Activated CD4-positive, alpha-beta memory T cell treated with anti-CD3 and anti-CD28 coated beads for 36 hours (primary cell): ENCODE measurements at regions not wholly inside any gene's neighbourhood (a gene's known extent, or its start where the extent isn't known, plus 50 kb on each side); places are given as distances from the start of the nearest gene placed in this dataset.

ENCODE experiments used
- CTCF ChIA-PET: fragments of 350-600 bp; sonication (Branson Sonifier 250); formaldehyde crosslinking; loops from one replicate; lab custom pipeline; 2021; ENCODE audit warnings: antibody characterized with exemption, inconsistent platforms; lab: Charles Lee
- POLR2A ChIA-PET: fragments of 350-600 bp; sonication (Branson Sonifier 250); formaldehyde crosslinking; loops from one replicate; lab custom pipeline; 2021; ENCODE audit warnings: antibody characterized with exemption; lab: Charles Lee
- DNase-seq: peaks from one replicate; pipeline ENCODE4 v3.0.0-alpha.2; 2020
- H3K27ac Mint-ChIP-seq: one replicate; pipeline ENCODE4 v1.8.0; 2021; ENCODE audit warnings: mixed read lengths
- H3K27me3 Mint-ChIP-seq: one replicate; pipeline ENCODE4 v1.8.0; 2021; ENCODE audit warnings: mixed read lengths
- H3K36me3 Mint-ChIP-seq: one replicate; pipeline ENCODE4 v1.8.0; 2021; ENCODE audit warnings: mixed read lengths
- H3K4me1 Mint-ChIP-seq: one replicate; pipeline ENCODE4 v1.8.0; 2021; ENCODE audit warnings: low read depth, mixed read lengths
- H3K4me3 Mint-ChIP-seq: one replicate; pipeline ENCODE4 v1.8.0; 2021; ENCODE audit warnings: mild to moderate bottlenecking, mixed read lengths
- H3K9me3 Mint-ChIP-seq: one replicate; pipeline ENCODE4 v1.8.0; 2021; ENCODE audit warnings: mixed read lengths
- intact Hi-C: fragments of 100-400 bp; cut with micrococcal nuclease; formaldehyde crosslinking; loops from one replicate; pipeline ENCODE4 v1.15.1; 2023

DNA sequence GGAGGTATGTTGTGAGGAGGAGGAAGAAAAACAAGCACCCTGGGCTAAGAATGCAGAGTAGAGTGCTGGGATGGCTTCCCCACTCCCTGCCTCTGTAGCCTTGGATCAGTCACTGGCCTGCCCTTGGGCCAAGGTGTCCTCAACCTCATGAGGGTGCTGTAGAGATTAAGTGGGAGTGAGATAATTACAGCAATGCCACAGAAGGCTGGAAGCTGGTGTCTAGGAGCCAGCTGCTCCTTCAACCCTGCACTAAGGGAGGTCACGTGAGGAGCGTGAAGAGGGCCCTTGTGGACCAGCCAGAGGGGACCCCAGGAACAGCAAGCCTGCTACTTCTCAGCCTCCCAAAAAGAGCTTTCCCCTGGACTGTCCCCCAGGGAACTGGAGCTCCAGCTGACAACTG lies 95.2 kb downstream of the TTC32 start:
- ChIA-PET CTCF (no interaction called here), POLR2A (no interaction called here)
- H3K27ac Mint-ChIP-seq: no peak overlapping the region
- no peak for DNase-seq
- H3K4me3 Mint-ChIP-seq: no peak overlapping the region
- no peaks in the 10 kb centered on the region for H3K4me1 Mint-ChIP-seq
- peaks cover 3% of the 10 kb centered on the region for H3K27me3 Mint-ChIP-seq
- intact Hi-C loops: no loop called here
- no peaks in the 10 kb centered on the region for H3K36me3 Mint-ChIP-seq
- no peaks in the 10 kb centered on the region for H3K9me3 Mint-ChIP-seq

DNA sequence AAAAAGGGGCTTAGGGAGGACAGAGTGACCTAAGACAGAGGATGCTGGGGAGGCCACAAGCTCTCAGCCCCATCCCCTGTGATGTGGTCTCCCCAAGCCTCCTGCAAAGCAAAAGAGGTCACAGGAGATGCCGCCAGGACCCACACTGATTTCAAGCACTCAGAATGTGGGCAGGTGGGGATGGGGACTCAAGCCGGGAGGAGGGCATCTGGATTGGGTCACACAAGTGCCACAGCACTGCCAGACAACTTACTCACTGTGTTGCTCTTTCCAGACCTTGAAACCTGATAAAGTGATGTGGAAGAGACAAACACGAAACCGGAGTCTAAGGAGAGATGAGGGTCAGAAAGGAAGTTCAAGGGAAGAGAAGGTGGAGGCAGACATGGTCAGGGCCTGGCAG lies 95.7 kb downstream of the TTC32 start:
- no peaks in the 10 kb centered on the region for H3K36me3 Mint-ChIP-seq
- H3K4me3 Mint-ChIP-seq: no peak overlapping the region
- ChIA-PET CTCF (no interaction called here), POLR2A (no interaction called here)
- no peaks in the 10 kb centered on the region for H3K4me1 Mint-ChIP-seq
- no peaks in the 10 kb centered on the region for H3K9me3 Mint-ChIP-seq
- no peak overlapping the region for H3K27ac Mint-ChIP-seq
- H3K27me3 Mint-ChIP-seq: peaks cover 3% of the 10 kb centered on the region
- no peak for DNase-seq
- intact Hi-C loops: no loop called here

DNA sequence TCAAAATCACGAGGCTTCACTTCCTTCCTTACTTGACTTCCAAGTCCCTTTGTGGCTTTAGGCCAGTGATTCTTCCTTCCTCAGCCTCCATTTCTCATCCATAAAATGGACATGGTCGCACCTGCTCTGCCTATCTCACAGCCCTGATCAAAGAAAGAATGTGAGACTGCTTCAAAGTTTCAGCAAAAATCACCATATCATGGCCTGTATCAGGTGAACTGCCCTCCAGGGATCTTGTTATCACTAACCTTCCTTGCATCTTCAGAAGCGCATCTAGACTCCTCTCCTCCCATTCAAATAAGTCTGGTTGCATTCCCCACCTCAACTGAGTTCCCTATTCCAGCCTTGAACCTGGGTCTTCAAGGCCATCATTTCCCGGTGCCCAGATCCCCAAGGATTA lies 96.5 kb downstream of the TTC32 start:
- POLR2A ChIA-PET: no interaction called here
- intact Hi-C loops: no loop called here
- Mint-ChIP-seq H3K4me3 (no peak overlapping the region), H3K4me1 (no peaks in the 10 kb centered on the region), H3K9me3 (no peaks in the 10 kb centered on the region), H3K27me3 (peaks cover 3% of the 10 kb centered on the region), H3K27ac (no peak overlapping the region), H3K36me3 (no peaks in the 10 kb centered on the region)
- no peak for DNase-seq
- CTCF ChIA-PET: no interaction called here

DNA sequence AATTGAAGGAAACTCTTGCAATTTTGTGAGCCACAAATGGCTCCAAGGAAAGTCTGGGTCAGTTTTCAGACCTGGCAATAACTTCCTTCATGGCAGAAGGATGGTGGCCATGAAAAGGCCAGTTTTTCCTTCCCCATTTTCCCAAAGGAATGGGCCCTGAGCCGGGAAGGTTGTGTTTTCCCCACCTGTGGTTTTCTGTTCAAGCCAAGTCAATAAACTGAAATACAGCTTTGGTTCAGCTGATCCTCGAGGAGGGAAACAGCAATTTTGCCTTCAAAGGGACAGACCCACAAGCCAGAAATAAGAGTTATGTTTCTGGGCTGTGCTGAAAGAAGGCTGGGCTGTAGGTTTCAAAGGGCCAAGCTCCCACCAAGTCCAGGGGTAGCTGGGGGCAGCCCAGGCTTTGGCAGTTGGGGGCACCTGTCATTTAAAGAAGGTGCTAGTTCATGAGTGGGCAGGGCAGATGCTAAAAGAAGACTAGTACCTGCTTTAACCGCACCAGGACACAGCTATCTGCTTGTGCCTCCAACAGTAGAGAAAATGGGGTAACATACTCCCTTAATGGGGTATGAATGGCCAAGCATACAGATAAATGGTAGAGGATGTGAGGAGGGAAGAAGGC lies 97.0 kb downstream of the TTC32 start:
- Mint-ChIP-seq H3K9me3 (no peaks in the 10 kb centered on the region), H3K27me3 (peaks cover 3% of the 10 kb centered on the region), H3K4me3 (no peak overlapping the region), H3K27ac (no peak overlapping the region), H3K4me1 (no peaks in the 10 kb centered on the region), H3K36me3 (no peaks in the 10 kb centered on the region)
- ChIA-PET CTCF (no interaction called here), POLR2A (no interaction called here)
- intact Hi-C loops: no loop called here
- DNase-seq: no peak

DNA sequence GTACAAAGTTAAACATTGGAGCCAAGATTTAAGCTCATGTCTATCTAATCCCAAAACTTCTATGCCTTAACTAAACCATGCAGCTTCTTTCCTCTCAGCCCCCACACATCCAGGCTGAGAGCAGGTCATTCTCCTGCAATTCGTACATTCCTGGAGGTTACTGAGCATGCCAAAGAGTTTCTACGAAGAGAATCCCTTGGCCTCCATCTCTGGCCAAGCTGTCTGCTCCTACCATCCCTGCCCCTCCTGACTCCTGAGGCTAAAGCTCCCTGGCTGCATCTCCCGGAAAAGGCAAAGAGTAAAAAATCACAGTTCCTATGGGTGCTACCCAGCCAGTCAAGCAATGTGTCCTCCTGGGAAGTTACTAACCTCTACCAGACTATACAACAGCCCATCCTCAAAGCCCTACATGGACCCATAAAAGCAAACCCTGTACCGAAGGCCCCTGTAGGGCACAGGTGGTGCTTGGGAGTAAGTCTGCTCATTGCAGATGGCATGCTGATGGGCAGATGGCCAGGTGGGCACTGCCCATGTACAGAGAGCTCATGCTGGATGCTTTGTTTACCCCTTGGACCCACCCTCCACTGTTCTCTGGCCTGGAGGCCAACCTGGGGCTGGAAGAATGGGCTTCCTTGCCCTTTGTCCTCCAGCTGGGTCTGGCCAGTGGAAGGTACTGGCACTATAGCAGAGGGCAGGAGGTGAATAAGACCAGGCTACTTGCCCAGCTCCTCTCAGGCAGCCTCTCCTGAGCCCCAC lies 99.5 kb downstream of the TTC32 start:
- DNase-seq: no peak
- CTCF ChIA-PET: no interaction called here
- Mint-ChIP-seq H3K9me3 (no peaks in the 10 kb centered on the region), H3K4me3 (no peak overlapping the region), H3K4me1 (no peaks in the 10 kb centered on the region), H3K36me3 (no peaks in the 10 kb centered on the region), H3K27ac (no peak overlapping the region), H3K27me3 (peaks cover 2% of the 10 kb centered on the region)
- intact Hi-C loops: no loop called here
- POLR2A ChIA-PET: no interaction called here

DNA sequence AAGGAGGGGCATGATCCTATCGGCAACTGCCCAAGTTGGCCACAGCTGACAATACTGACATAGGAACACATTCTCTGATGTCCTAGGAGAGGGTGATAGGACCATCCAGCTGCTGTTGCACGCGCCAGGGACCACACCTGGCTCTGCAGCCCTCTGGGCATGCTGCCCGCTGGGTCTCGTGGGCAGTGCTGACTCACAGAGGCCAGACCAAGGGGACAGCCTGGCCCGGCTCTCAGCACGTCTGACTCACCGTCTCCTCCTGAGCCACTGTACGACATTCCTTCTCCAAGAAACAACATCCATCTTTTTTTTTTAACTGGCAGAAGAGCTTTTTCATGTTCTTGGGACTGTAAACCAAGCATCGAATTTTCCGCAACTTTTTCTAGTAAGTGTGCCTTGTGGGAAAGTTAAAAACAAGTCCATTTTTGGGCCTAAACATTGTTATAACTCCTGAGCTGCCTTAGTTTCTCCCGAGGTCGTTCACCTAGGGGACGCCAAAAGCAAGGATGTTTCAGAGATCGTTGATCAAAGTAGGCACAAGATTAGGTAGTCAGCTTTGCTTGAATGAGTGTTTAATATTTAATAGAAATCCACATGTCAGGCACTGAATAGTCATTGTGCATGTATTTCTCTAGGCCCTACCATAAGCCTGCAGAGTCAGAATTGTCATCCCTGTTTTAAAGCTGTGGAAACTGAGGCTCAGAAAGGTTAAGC lies 100.3 kb downstream of the TTC32 start:
- Mint-ChIP-seq H3K27ac (no peak overlapping the region), H3K4me1 (no peaks in the 10 kb centered on the region), H3K4me3 (no peak overlapping the region), H3K9me3 (no peaks in the 10 kb centered on the region), H3K36me3 (no peaks in the 10 kb centered on the region), H3K27me3 (no peaks in the 10 kb centered on the region)
- ChIA-PET CTCF (no interaction called here), POLR2A (no interaction called here)
- no peak for DNase-seq
- intact Hi-C loops: no loop called here

DNA sequence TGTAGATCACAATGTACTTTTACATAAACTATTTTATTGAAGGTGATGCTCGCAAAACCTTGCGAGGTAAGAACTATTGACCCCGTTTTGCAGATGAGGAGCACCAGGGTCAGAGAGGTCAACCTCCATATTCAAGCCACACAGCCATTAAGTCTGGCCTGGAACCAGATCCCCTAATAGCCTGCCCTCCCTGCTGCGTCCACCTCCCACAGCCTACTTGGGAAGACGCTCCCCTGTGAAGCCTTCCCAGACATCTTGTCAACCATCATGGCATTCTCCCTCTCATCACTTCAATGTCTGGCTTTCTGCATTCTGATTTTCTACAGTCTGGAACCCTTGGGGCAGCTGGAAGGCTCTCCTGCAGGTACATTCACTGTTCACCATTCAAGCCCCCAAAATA lies 101.0 kb downstream of the TTC32 start:
- no peaks in the 10 kb centered on the region for H3K9me3 Mint-ChIP-seq

DNA sequence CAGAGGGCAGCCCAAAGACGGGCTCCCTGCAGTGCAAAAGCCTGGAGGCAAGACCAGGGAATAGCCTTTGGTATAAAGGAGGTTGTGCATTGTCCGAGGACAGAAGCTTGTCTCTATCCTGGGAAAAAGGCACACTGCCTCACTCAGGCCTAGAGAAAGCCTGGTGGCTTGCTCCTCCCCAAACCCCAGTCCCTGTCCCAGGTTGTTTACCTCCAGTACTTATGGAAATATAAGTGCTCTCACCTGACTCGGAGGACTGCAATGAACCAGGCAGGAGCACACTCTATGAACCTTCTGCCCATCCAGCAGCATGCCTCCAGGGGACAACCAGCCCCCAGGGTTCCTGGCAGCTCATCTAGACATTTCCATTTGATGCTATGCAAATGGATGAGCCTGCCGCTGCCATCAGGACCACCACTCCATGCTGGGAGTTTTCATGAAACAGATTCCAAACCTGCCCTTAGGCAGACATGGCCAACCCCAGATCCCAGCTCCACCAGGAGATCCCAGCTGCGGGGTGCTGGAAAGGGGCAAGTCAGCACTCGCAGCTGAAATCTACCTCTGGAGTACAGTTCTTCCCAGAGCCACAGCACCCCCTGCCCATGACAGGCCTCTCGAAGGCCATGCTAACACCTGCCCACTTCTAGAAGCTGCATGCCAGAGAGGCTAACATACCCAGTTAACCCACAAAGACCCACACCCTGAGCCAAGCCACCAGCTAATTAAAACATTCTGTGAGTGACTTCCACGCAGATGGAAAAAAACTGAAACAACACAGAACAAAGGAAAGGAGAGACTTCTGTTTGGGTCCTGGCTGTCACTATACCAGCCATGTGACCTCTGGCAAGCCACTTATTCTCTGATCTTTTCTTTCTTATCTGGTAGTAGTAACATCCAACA lies 101.7 kb downstream of the TTC32 start:
- CTCF ChIA-PET: no interaction called here
- Mint-ChIP-seq H3K27ac (no peak overlapping the region), H3K9me3 (no peaks in the 10 kb centered on the region), H3K27me3 (no peaks in the 10 kb centered on the region), H3K4me3 (no peak overlapping the region), H3K36me3 (no peaks in the 10 kb centered on the region), H3K4me1 (no peaks in the 10 kb centered on the region)
- no peak for DNase-seq
- intact Hi-C loops: no loop called here
- POLR2A ChIA-PET: no interaction called here

More for the DNA sequence above, 101.0 kb downstream of the TTC32 start:
- Mint-ChIP-seq H3K27ac (no peak overlapping the region), H3K36me3 (no peaks in the 10 kb centered on the region), H3K27me3 (no peaks in the 10 kb centered on the region), H3K4me3 (no peak overlapping the region), H3K4me1 (no peaks in the 10 kb centered on the region)
- POLR2A ChIA-PET: no interaction called here
- intact Hi-C loops: no loop called here
- CTCF ChIA-PET: no interaction called here
- DNase-seq: no peak

DNA sequence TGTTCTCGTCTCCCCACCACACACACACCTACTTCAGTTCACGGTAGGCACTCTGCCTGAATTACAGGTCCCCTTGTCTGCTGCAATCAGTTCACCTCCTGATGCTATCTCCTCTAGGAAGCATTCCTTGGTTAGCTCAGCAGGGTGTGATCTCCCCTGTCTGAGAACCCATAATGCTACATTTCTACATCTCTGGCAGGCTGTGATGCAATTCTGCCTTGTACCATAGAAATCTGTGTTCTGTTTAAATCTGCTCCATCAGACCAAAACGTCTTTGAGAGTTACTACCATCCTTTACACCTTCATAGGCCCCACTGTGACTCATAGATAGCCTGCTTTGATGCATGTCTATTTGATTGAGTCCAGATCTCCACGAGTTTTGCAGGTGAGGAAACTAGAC lies 103.9 kb downstream of the TTC32 start:
- Mint-ChIP-seq H3K9me3 (no peaks in the 10 kb centered on the region), H3K27me3 (no peaks in the 10 kb centered on the region), H3K36me3 (no peaks in the 10 kb centered on the region), H3K4me1 (no peaks in the 10 kb centered on the region), H3K4me3 (no peak overlapping the region), H3K27ac (no peak overlapping the region)
- intact Hi-C loops: no loop called here
- no peak for DNase-seq
- ChIA-PET CTCF (interaction anchor here (0.8 kb wide), 1 partner anchor 450 kb away, joined by 3 read pairs; no protein-coding TSS in a partner anchor), POLR2A (no interaction called here)

DNA sequence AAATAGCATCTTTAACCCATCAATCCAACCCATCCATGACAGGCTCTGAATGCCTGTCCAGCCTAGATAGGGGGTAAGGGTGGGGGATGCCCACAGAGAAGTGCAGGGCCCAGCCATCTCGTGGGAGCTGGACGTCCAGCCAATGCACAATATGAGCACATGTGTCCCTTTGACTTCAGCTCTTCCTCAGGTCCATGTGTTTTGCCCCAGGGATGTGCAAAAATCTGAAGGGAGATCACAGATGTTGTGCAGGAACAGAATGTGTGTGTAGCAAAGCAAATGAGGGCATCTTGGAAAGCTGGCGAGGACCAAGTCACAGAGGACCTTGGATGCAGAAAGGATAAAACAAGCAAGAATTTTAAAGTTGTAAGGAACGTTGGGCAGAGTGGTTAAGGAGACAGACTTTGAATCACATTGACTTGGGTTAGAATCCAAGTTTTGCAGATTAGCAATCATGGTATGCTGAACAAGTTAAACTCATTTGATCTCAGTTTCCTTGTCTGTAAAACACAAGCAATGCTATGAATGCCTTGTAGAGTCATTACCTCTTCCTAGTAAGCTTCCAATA lies 104.5 kb downstream of the TTC32 start:
- no peak for DNase-seq
- ChIA-PET CTCF (interaction anchor here (0.8 kb wide), 1 partner anchor 449 kb away, joined by 3 read pairs; no protein-coding TSS in a partner anchor), POLR2A (no interaction called here)
- Mint-ChIP-seq H3K4me3 (no peak overlapping the region), H3K27me3 (no peaks in the 10 kb centered on the region), H3K4me1 (no peaks in the 10 kb centered on the region), H3K36me3 (no peaks in the 10 kb centered on the region), H3K27ac (no peak overlapping the region), H3K9me3 (no peaks in the 10 kb centered on the region)
- intact Hi-C loops: no loop called here

DNA sequence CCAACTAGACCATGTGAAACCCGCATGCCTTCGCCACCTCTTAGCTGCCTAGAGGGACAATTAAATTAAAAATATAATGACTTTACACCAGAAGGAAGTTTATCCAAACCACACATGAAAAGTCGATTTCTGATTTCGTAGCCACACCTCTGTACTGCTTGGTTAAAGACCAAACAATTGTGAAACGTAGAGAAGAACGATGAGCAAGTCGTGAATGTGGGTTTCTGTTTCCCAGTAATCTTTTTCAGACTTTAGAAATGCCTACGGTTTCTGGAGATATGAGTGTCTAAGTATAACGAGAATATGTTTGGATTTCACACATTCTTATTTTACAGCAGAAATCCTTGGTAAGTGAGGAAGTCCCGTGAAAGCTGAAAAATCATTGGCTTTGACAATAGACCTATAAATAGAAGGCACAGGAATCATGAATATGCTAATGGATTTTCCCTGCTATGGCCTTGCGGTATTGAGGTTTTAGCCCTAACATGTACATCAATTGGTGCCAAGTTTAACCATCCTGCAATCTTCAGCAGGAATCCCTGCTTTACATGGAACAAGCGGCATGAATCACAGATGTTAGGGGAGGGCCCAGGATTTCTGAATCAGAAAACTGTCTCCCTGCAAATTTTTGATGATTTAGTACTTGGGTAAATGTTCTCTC lies 105.6 kb downstream of the TTC32 start:
- POLR2A ChIA-PET: no interaction called here
- DNase-seq: no peak

More for the DNA sequence above, 105.6 kb downstream of the TTC32 start:
- Mint-ChIP-seq H3K9me3 (no peaks in the 10 kb centered on the region), H3K4me3 (no peak overlapping the region), H3K27me3 (no peaks in the 10 kb centered on the region), H3K27ac (no peak overlapping the region), H3K4me1 (no peaks in the 10 kb centered on the region), H3K36me3 (no peaks in the 10 kb centered on the region)
- CTCF ChIA-PET: no interaction called here
- intact Hi-C loops: no loop called here
